SU-DHL-6 (cell line): ENCODE measurements at regions not wholly inside any gene's neighbourhood (a gene's known extent, or its start where the extent isn't known, plus 50 kb on each side); places are given as distances from the start of the nearest gene placed in this dataset.

ENCODE experiments used
- H2AFZ ChIP-seq: fragments of 200-600 bp; sonication (generic); 2 replicates; pipeline ENCODE4 v1.6.1; 2014; ENCODE audit warnings: low read depth, mild to moderate bottlenecking, moderate library complexity, mixed read lengths, antibody characterized with exemption, low read length; ENCODE audit not compliant: severe bottlenecking
- H3F3A ChIP-seq: fragments of 200-600 bp; shearing (Covaris generic); 2 replicates; pipeline ENCODE4 v1.6.0; 2016; ENCODE audit warnings: antibody characterized with exemption, mild to moderate bottlenecking; ENCODE audit not compliant: insufficient read depth
- H3K27ac ChIP-seq: fragments of 200-600 bp; sonication (generic); 2 replicates; pipeline ENCODE4 v1.5.1; 2016; ENCODE audit warnings: low read depth, mild to moderate bottlenecking, low read length, moderate library complexity, mixed read lengths
- H3K27me3 ChIP-seq: fragments of 200-600 bp; sonication (generic), shearing (Covaris generic); 2 replicates; pipeline ENCODE4 v1.6.0; 2014; ENCODE audit warnings: mild to moderate bottlenecking, low read length
- H3K36me3 ChIP-seq: fragments of 200-600 bp; sonication (generic); 2 replicates; pipeline ENCODE4 v1.6.1; 2014; ENCODE audit warnings: mild to moderate bottlenecking, low read length, mixed read lengths
- H3K4me2 ChIP-seq: fragments of 300-600, 200-600 bp; shearing (Covaris generic), sonication (generic); 2 replicates; pipeline ENCODE4 v1.6.0; 2014; ENCODE audit warnings: low read length, low read depth, mild to moderate bottlenecking; ENCODE audit not compliant: poor library complexity, severe bottlenecking
- H3K4me3 ChIP-seq: fragments of 200-600 bp; sonication (generic); 2 replicates; pipeline ENCODE4 v1.5.1; 2014; ENCODE audit warnings: antibody characterized with exemption, low read length, mild to moderate bottlenecking, mixed read lengths; ENCODE audit not compliant: insufficient read depth, poor library complexity, severe bottlenecking
- H3K79me2 ChIP-seq: fragments of 200-600 bp; sonication (generic); 2 replicates; pipeline ENCODE4 v1.6.1; 2014; ENCODE audit warnings: mild to moderate bottlenecking, low read length, moderate library complexity; ENCODE audit not compliant: insufficient read depth
- H3K9ac ChIP-seq: fragments of 200-600 bp; sonication (generic); 2 replicates; pipeline ENCODE4 v1.7.0; 2014; ENCODE audit warnings: mild to moderate bottlenecking, low read length
- H3K9me2 ChIP-seq: fragments of 200-600 bp; sonication (generic); replicated peaks from 2 replicates; pipeline ENCODE4 v1.6.1; 2014; ENCODE audit warnings: low read length; ENCODE audit not compliant: insufficient read depth
- H3K9me3 ChIP-seq: fragments of 200-600 bp; sonication (generic); 2 replicates; pipeline ENCODE4 v1.6.1; 2014; ENCODE audit warnings: low read length, mixed read lengths; ENCODE audit not compliant: insufficient read depth
- H4K20me1 ChIP-seq: fragments of 200-600 bp; sonication (generic); 2 replicates; pipeline ENCODE4 v1.6.1; 2014; ENCODE audit warnings: low read depth, mild to moderate bottlenecking, antibody characterized with exemption, low read length, moderate library complexity, mixed read lengths
- CTCF ChIP-seq: fragments of 200-600 bp; sonication (generic); IDR thresholded peaks from one replicate; pipeline ENCODE4 v1.5.1; 2017; ENCODE audit warnings: antibody characterized with exemption, mild to moderate bottlenecking, low read length, moderate library complexity; ENCODE audit not compliant: insufficient read depth, poor library complexity, severe bottlenecking
- EZH2phosphoT487 ChIP-seq: fragments of 200-600 bp; sonication (generic), shearing (Covaris generic); conservative IDR thresholded peaks from 2 replicates; pipeline ENCODE4 v1.6.1; 2018; ENCODE audit warnings: mild to moderate bottlenecking, antibody characterized with exemption, low read length, moderate library complexity, mixed read lengths

DNA sequence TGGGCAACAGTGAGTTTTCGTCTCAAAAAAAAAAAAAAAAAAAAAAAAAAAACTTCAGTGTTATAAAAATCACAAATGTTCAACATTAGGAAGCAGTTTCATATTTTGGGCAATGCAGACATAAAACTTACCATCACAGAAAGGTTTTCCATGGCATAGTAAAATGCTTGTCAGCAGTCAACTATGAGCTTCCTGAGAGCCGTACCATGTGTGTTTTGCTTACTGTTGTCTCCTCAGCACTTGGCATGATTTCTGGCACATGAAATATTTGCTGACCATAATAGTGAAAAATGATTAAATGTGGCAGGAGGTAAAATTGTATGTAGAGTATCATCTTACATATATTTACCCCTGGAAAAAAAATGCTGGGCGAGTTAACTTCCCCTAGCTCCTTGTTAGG lies 237.5 kb upstream of the SLC35B3 start:
- no peaks in the 10 kb centered on the region for H3K27me3 ChIP-seq
- H2AFZ ChIP-seq = no peak overlapping the region
- H3K9ac ChIP-seq = no peak overlapping the region
- H3K36me3 ChIP-seq = no peaks in the 10 kb centered on the region
- no peaks in the 10 kb centered on the region for H4K20me1 ChIP-seq
- H3K4me2 ChIP-seq = no peak overlapping the region
- no peak overlapping the region for H3K4me3 ChIP-seq
- no peak overlapping the region for H3K27ac ChIP-seq
- no peaks in the 10 kb centered on the region for H3K79me2 ChIP-seq
- no peaks in the 10 kb centered on the region for H3K9me3 ChIP-seq
- TF ChIP-seq CTCF (no peak), EZH2phosphoT487 (no peak)
- H3K9me2 ChIP-seq = no peaks in the 10 kb centered on the region
- no peaks in the 10 kb centered on the region for H3F3A ChIP-seq

DNA sequence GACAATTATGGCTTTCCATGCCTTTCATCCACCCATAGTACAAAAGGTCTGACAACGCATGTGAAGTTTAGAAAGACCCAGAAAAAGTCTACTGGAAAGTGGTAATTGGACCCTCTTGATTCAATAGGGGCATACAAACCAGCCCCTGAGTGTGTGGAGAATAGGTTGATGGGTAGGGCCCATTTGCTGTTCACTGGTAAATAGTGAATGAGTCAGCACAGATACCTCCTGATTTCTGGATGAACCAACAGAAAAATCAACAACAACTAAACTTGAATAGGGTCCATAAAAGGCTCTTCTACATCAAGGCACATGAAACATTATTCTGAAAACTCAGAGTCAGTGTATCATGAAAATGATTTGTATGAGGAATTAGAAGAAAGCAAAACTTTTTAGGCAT lies 235.4 kb upstream of the SLC35B3 start:
- TF ChIP-seq EZH2phosphoT487 (no peak), CTCF (no peak)
- H3K27ac ChIP-seq = no peak overlapping the region

GRCh38 chr6:8664700-8665099 lies 229.4 kb upstream of the SLC35B3 start:
- TF ChIP-seq CTCF (no peak), EZH2phosphoT487 (no peak)
- H3K27me3 ChIP-seq = no peaks in the 10 kb centered on the region
- H3K36me3 ChIP-seq = no peaks in the 10 kb centered on the region
- H3K4me2 ChIP-seq = no peak overlapping the region
- no peak overlapping the region for H3K4me3 ChIP-seq
- no peaks in the 10 kb centered on the region for H3K79me2 ChIP-seq
- H3K9ac ChIP-seq = no peak overlapping the region
- H3K9me3 ChIP-seq = no peaks in the 10 kb centered on the region
- H3K9me2 ChIP-seq = no peaks in the 10 kb centered on the region
- H2AFZ ChIP-seq = no peak overlapping the region
- no peaks in the 10 kb centered on the region for H3F3A ChIP-seq
- H4K20me1 ChIP-seq = no peaks in the 10 kb centered on the region
- H3K27ac ChIP-seq = no peak overlapping the region

More for the DNA sequence above, 235.4 kb upstream of the SLC35B3 start:
- Histone ChIP-seq H3K36me3 (no peaks in the 10 kb centered on the region), H2AFZ (no peak overlapping the region), H3K9ac (no peak overlapping the region), H3K9me3 (no peaks in the 10 kb centered on the region), H3F3A (no peaks in the 10 kb centered on the region), H3K27me3 (no peaks in the 10 kb centered on the region), H3K79me2 (no peaks in the 10 kb centered on the region), H3K4me2 (no peak overlapping the region), H3K4me3 (no peak overlapping the region), H4K20me1 (no peaks in the 10 kb centered on the region), H3K9me2 (no peaks in the 10 kb centered on the region)
